H9 (cell line): ENCODE measurements at regions not wholly inside any gene's neighbourhood (a gene's known extent, or its start where the extent isn't known, plus 50 kb on each side); places are given as distances from the start of the nearest gene placed in this dataset.
A peak's percentile ranks its signal among the peaks of the same experiment; 100 is the strongest.
"Not testable (repeated sequence)": the region's sequence is repeated elsewhere in the genome, so short reads cannot be mapped to it uniquely, and the experiment has no call there.

Source experiments
- DNase-seq: peaks from one replicate; pipeline ENCODE4 v3.0.0-alpha.2; 2017
- H2AFZ ChIP-seq: one replicate; pipeline ENCODE4 v1.6.1; 2013; ENCODE audit warnings: mild to moderate bottlenecking, low read length, control low read depth, moderate library complexity
- H2AK5ac ChIP-seq: 2 replicates; pipeline ENCODE4 v1.6.1; 2013; ENCODE audit warnings: low read length, control low read depth, mixed read lengths; ENCODE audit not compliant: insufficient read length
- H2BK120ac ChIP-seq: one replicate; pipeline ENCODE4 v1.6.1; 2013; ENCODE audit warnings: low read depth, mild to moderate bottlenecking, low read length, control low read depth, inconsistent platforms; ENCODE audit not compliant: poor library complexity, severe bottlenecking
- H2BK12ac ChIP-seq: 2 replicates; pipeline ENCODE4 v1.6.1; 2013; ENCODE audit warnings: low read length, control low read depth, mixed read lengths, low read depth; ENCODE audit not compliant: insufficient read length
- H2BK15ac ChIP-seq: 2 replicates; pipeline ENCODE4 v1.6.1; 2013; ENCODE audit warnings: low read depth, low read length, control low read depth
- H2BK20ac ChIP-seq: one replicate; pipeline ENCODE4 v1.6.1; 2013; ENCODE audit warnings: low read depth, mild to moderate bottlenecking, low read length, control low read depth, inconsistent platforms; ENCODE audit not compliant: poor library complexity, severe bottlenecking
- H2BK5ac ChIP-seq: 2 replicates; pipeline ENCODE4 v1.6.1; 2013; ENCODE audit warnings: low read length, control low read depth, mixed read lengths; ENCODE audit not compliant: insufficient read length
- H3K14ac ChIP-seq: 2 replicates; pipeline ENCODE4 v1.6.1; 2013; ENCODE audit warnings: low read length, control low read depth; ENCODE audit not compliant: insufficient read depth
- H3K18ac ChIP-seq: 2 replicates; pipeline ENCODE4 v1.6.1; 2013; ENCODE audit warnings: low read depth, mild to moderate bottlenecking, mixed read lengths, low read length, control low read depth; ENCODE audit not compliant: insufficient read length
- H3K23ac ChIP-seq: 2 replicates; pipeline ENCODE4 v1.6.1; 2013; ENCODE audit warnings: low read length, control low read depth, mixed read lengths, low read depth; ENCODE audit not compliant: insufficient read length
- H3K23me2 ChIP-seq: 2 replicates; pipeline ENCODE4 v1.6.1; 2013; ENCODE audit warnings: low read depth, mild to moderate bottlenecking, mixed read lengths, low read length, control low read depth; ENCODE audit not compliant: insufficient read length, poor library complexity, severe bottlenecking
- H3K27ac ChIP-seq: 2 replicates; pipeline ENCODE4 v1.5.1; 2013; ENCODE audit warnings: low read length, control low read depth, mixed read lengths, low read depth; ENCODE audit not compliant: insufficient read length
- H3K27me3 ChIP-seq: 2 replicates; pipeline ENCODE4 v1.6.1; 2013; ENCODE audit warnings: low read length, control low read depth, inconsistent platforms; ENCODE audit not compliant: insufficient read depth
- H3K4ac ChIP-seq: 2 replicates; pipeline ENCODE4 v1.6.1; 2013; ENCODE audit warnings: low read depth, mild to moderate bottlenecking, control low read depth, inconsistent platforms, low read length, moderate library complexity
- H3K4me1 ChIP-seq: 2 replicates; pipeline ENCODE4 v1.6.1; 2013; ENCODE audit warnings: low read length, control low read depth, inconsistent platforms; ENCODE audit not compliant: insufficient read depth
- H3K4me2 ChIP-seq: 2 replicates; pipeline ENCODE4 v1.6.1; 2013; ENCODE audit warnings: low read length, control low read depth, mixed read lengths; ENCODE audit not compliant: insufficient read length, insufficient read depth
- H3K56ac ChIP-seq: 2 replicates; pipeline ENCODE4 v1.6.1; 2013; ENCODE audit warnings: low read depth, mild to moderate bottlenecking, mixed read lengths, low read length, control low read depth; ENCODE audit not compliant: insufficient read length
- H3K79me1 ChIP-seq: 2 replicates; pipeline ENCODE4 v1.6.1; 2013; ENCODE audit warnings: low read depth, mild to moderate bottlenecking, moderate library complexity, low read length, control low read depth, inconsistent platforms; ENCODE audit not compliant: insufficient read depth, poor library complexity, severe bottlenecking
- H3K79me2 ChIP-seq: 2 replicates; pipeline ENCODE4 v1.6.1; 2013; ENCODE audit warnings: low read length, control low read depth, inconsistent platforms; ENCODE audit not compliant: insufficient read depth
- H3K9ac ChIP-seq: 2 replicates; pipeline ENCODE4 v1.6.1; 2013; ENCODE audit warnings: low read length, control low read depth, mixed read lengths; ENCODE audit not compliant: insufficient read length; ENCODE audit errors: extremely low read depth
- H3K9me3 ChIP-seq: one replicate; pipeline ENCODE4 v1.6.1; 2013; ENCODE audit warnings: low read depth, low read length, inconsistent platforms; ENCODE audit not compliant: control insufficient read depth
- H3T11ph ChIP-seq: one replicate; pipeline ENCODE4 v1.6.1; 2013; ENCODE audit warnings: mild to moderate bottlenecking, low read length, control low read depth, inconsistent platforms
- H4K20me1 ChIP-seq: one replicate; pipeline ENCODE4 v1.6.1; 2013; ENCODE audit not compliant: control insufficient read depth, insufficient read length, insufficient read depth
- H4K5ac ChIP-seq: 2 replicates; pipeline ENCODE4 v1.6.1; 2013; ENCODE audit warnings: low read depth, mild to moderate bottlenecking, mixed read lengths, low read length, control low read depth; ENCODE audit not compliant: insufficient read length
- H4K8ac ChIP-seq: replicated peaks from 2 replicates; pipeline ENCODE4 v1.6.1; 2013; ENCODE audit warnings: low read length, control low read depth, mixed read lengths, low read depth; ENCODE audit not compliant: insufficient read length
- H4K91ac ChIP-seq: 2 replicates; pipeline ENCODE4 v1.6.1; 2013; ENCODE audit warnings: low read depth, mild to moderate bottlenecking, moderate library complexity, mixed read lengths, low read length, control low read depth; ENCODE audit not compliant: insufficient read length
- H3K27ac Mint-ChIP-seq, 3 experiments: 2 replicates in 2 of 3; 3 replicates in 1 of 3; pipeline ENCODE4 v1.8.0; 2020 to 2021; ENCODE audit warnings: mixed read lengths in 3 of 3, mild to moderate bottlenecking in 1 of 3, moderate library complexity in 1 of 3
- H3K27me3 Mint-ChIP-seq: 2 replicates; pipeline ENCODE4 v1.8.0; 2021; ENCODE audit warnings: low read depth, mild to moderate bottlenecking, moderate library complexity, mixed read lengths
- H3K36me3 Mint-ChIP-seq, 3 experiments: 2 replicates in 2 of 3; 3 replicates in 1 of 3; pipeline ENCODE4 v1.8.0; 2020 to 2021; ENCODE audit warnings: low read depth in 3 of 3, mixed read lengths in 3 of 3; ENCODE audit not compliant: insufficient read depth in 1 of 3
- H3K4me1 Mint-ChIP-seq, 2 experiments: 2 replicates each; pipeline ENCODE4 v1.8.0; 2020; ENCODE audit warnings: mixed read lengths in 2 of 2
- H3K4me3 Mint-ChIP-seq, 2 experiments: 2 replicates in 1 of 2; 3 replicates in 1 of 2; pipeline ENCODE4 v1.8.0; 2020 to 2021; ENCODE audit warnings: mild to moderate bottlenecking in 2 of 2, mixed read lengths in 2 of 2, moderate library complexity in 1 of 2
- H3K9me3 Mint-ChIP-seq, 2 experiments: 2 replicates in 1 of 2; 3 replicates in 1 of 2; pipeline ENCODE4 v1.8.0; 2020; ENCODE audit warnings: mild to moderate bottlenecking in 2 of 2, mixed read lengths in 2 of 2, moderate library complexity in 1 of 2
- CTCF ChIP-seq: fragments of 200-600 bp; sonication (generic); conservative IDR thresholded peaks from 3 replicates; pipeline ENCODE4 v1.8.0; 2021; ENCODE audit warnings: antibody characterized with exemption, mild to moderate bottlenecking
- WGBS: extraction: QIAGEN DNeasy Blood & Tissue Kit; methylation state at CpG from one replicate; pipeline ENCODE4 v1.1.7; 2013; ENCODE audit warnings: missing lambda C conversion rate, low lambda C conversion rate, mixed read lengths; ENCODE audit not compliant: insufficient read length; ENCODE audit errors: extremely low coverage; 5-methylcytosine and 5-hydroxymethylcytosine counted together

GRCh38 chr6:102759415-102759814 is 1365.9 kb downstream of the GRIK2 start:
- TF ChIP-seq CTCF, result no peak
- no peak overlapping the region for H3K4ac ChIP-seq
- Mint-ChIP-seq H3K36me3 (peaks cover 0 to 6% (median 2%) of the 10 kb centered on the region in 3 experiments; a peak in 3 of 7 replicates), H3K9me3 (peaks cover 2 to 8% of the 10 kb centered on the region in 2 experiments; a peak in 3 of 5 replicates), H3K27ac (no peak overlapping the region), H3K4me1 (peaks cover 2 to 5% of the 10 kb centered on the region in 2 experiments), H3K27me3 (no peaks in the 10 kb centered on the region), H3K4me3 (no peak overlapping the region)
- H3K79me1 ChIP-seq, result no peaks in the 10 kb centered on the region
- H3K23me2 ChIP-seq, result no peaks in the 10 kb centered on the region
- no peaks in the 10 kb centered on the region for H3K27me3 ChIP-seq
- H2BK12ac ChIP-seq, result no peak overlapping the region
- no peaks in the 10 kb centered on the region for H3K79me2 ChIP-seq
- no peak overlapping the region for H4K5ac ChIP-seq
- H2BK5ac ChIP-seq, result no peak overlapping the region
- H3K9ac ChIP-seq, result no peak overlapping the region
- H2BK20ac ChIP-seq, result no peak overlapping the region
- H3T11ph ChIP-seq, result no peak overlapping the region
- H3K14ac ChIP-seq, result no peak overlapping the region
- no peak overlapping the region for H3K18ac ChIP-seq
- H4K20me1 ChIP-seq, result no peaks in the 10 kb centered on the region
- H2AK5ac ChIP-seq, result no peak overlapping the region
- H3K27ac ChIP-seq, result no peak overlapping the region
- no peak overlapping the region for H2BK120ac ChIP-seq
- H2AFZ ChIP-seq, result no peak overlapping the region
- DNase-seq, result no peak
- H3K4me1 ChIP-seq, result no peaks in the 10 kb centered on the region
- no peak overlapping the region for H3K4me2 ChIP-seq
- no peaks in the 10 kb centered on the region for H3K9me3 ChIP-seq
- H3K56ac ChIP-seq, result no peak overlapping the region
- no CpG with 5 or more reads among the region's 2 CpGs for WGBS
- no peak overlapping the region for H3K23ac ChIP-seq
- no peak overlapping the region for H4K91ac ChIP-seq
- no peak overlapping the region for H2BK15ac ChIP-seq
- no peak overlapping the region for H4K8ac ChIP-seq

GRCh38 chr6:102758536-102758935 is 1365.0 kb downstream of the GRIK2 start:
- WGBS, result no CpG with 5 or more reads among the region's 19 CpGs
- H3K9ac ChIP-seq, result not testable (repeated sequence)

More at GRCh38 chr6:102758536-102758935, 1365.0 kb downstream of the GRIK2 start:
- 0 out of 7 replicates have a peak overlapping the region, but pooled peaks of 1 of the 3 experiments have one; percentile 44 for H3K27ac Mint-ChIP-seq
- not testable (repeated sequence) for H2BK5ac ChIP-seq, H2AK5ac ChIP-seq, H4K20me1 ChIP-seq, H3K79me1 ChIP-seq, H2BK15ac ChIP-seq, H4K8ac ChIP-seq, H3K9me3 Mint-ChIP-seq, H3K56ac ChIP-seq, H3K4me3 Mint-ChIP-seq, H3K4me2 ChIP-seq, H2BK20ac ChIP-seq, H2AFZ ChIP-seq, H2BK120ac ChIP-seq, H3K23ac ChIP-seq, H3K4ac ChIP-seq, H2BK12ac ChIP-seq, H4K91ac ChIP-seq, H3K9me3 ChIP-seq, H3K14ac ChIP-seq, H3T11ph ChIP-seq, H3K27me3 ChIP-seq, H3K4me1 Mint-ChIP-seq, H3K18ac ChIP-seq, H4K5ac ChIP-seq, H3K79me2 ChIP-seq, H3K27ac ChIP-seq, DNase-seq, H3K4me1 ChIP-seq, H3K27me3 Mint-ChIP-seq, H3K36me3 Mint-ChIP-seq, H3K23me2 ChIP-seq
